HepG2 (cell line): ENCODE measurements at regions not wholly inside any gene's neighbourhood (a gene's known extent, or its start where the extent isn't known, plus 50 kb on each side); places are given as distances from the start of the nearest gene placed in this dataset.

Experiments used
- ADNP ChIP-seq: sonication (generic); formaldehyde crosslinking; IDR thresholded peaks from 2 replicates; pipeline ENCODE4 v1.4.0; 2020; ENCODE audit warnings: missing genetic modification reagents
- FOSL2 ChIP-seq: sonication (generic); formaldehyde crosslinking; IDR thresholded peaks from 2 replicates; pipeline ENCODE4 v1.4.0; 2020; ENCODE audit warnings: missing genetic modification reagents
- FOXA3 ChIP-seq: IDR thresholded peaks from 2 replicates; pipeline ENCODE4 v1.6.1; 2016; ENCODE audit warnings: missing genetic modification reagents, missing compliant biosample characterization
- GATAD2A ChIP-seq: IDR thresholded peaks from 2 replicates; pipeline ENCODE4 v1.6.1; 2016
- MTF1 ChIP-seq: sonication (generic); formaldehyde crosslinking; IDR thresholded peaks from 2 replicates; pipeline ENCODE4 v1.5.0; 2020; ENCODE audit warnings: missing genetic modification reagents
- NR2F1 ChIP-seq, 2 experiments: fragments of 450-650 bp in 1 of 2; formaldehyde crosslinking in 1 of 2; IDR thresholded peaks; 2 replicates each; pipeline versions ENCODE4 v1.5.0 to v1.6.1; 2016 to 2020; ENCODE audit warnings: mild to moderate bottlenecking in 1 of 2, missing compliant biosample characterization in 1 of 2, missing genetic modification reagents in 1 of 2, moderate library complexity in 1 of 2
- RNF2 ChIP-seq: fragments of 450-650 bp; conservative IDR thresholded peaks from 2 replicates; pipeline ENCODE4 v1.6.1; 2016; ENCODE audit warnings: low read depth
- SOX13 ChIP-seq, 3 experiments: fragments of 450-650 bp in 1 of 3; sonication (generic) in 1 of 3; formaldehyde crosslinking in 1 of 3; IDR thresholded peaks in 2 of 3; conservative IDR thresholded peaks in 1 of 3; 2 replicates each; pipeline versions ENCODE4 v1.5.0 to v1.6.1; 2016 to 2020; ENCODE audit warnings: antibody characterized with exemption in 1 of 3, mild to moderate bottlenecking in 1 of 3, missing compliant biosample characterization in 1 of 3, missing genetic modification reagents in 1 of 3, moderate library complexity in 1 of 3
- TOPORS ChIP-seq: sonication (generic); formaldehyde crosslinking; IDR thresholded peaks from 2 replicates; pipeline ENCODE4 v1.8.0; 2023; ENCODE audit warnings: mild to moderate bottlenecking, missing genetic modification reagents
- ZHX2 ChIP-seq, 2 experiments: sonication (generic) in 1 of 2; formaldehyde crosslinking in 1 of 2; IDR thresholded peaks; 2 replicates each; pipeline versions ENCODE4 v1.6.1 to v1.9.0; 2014 to 2022; ENCODE audit warnings: antibody characterized with exemption in 1 of 2, borderline replicate concordance in 1 of 2, inconsistent platforms in 1 of 2, low read depth in 1 of 2, missing genetic modification reagents in 1 of 2
- ZNF281 ChIP-seq: sonication (generic); formaldehyde crosslinking; IDR thresholded peaks from 2 replicates; pipeline ENCODE4 v1.4.0; 2020; ENCODE audit warnings: missing genetic modification reagents, borderline replicate concordance
- ZNF530 ChIP-seq: sonication (generic); formaldehyde crosslinking; IDR thresholded peaks from 2 replicates; pipeline ENCODE4 v1.5.0; 2020; ENCODE audit warnings: low read depth, mild to moderate bottlenecking, missing genetic modification reagents
- ZNF552 ChIP-seq: sonication (generic); formaldehyde crosslinking; IDR thresholded peaks from 2 replicates; pipeline ENCODE4 v1.9.0; 2022; ENCODE audit warnings: missing genetic modification reagents, mild to moderate bottlenecking, borderline replicate concordance
- ZSCAN31 ChIP-seq: sonication (generic); formaldehyde crosslinking; IDR thresholded peaks from 2 replicates; pipeline ENCODE4 v1.5.0; 2020; ENCODE audit warnings: low read depth, mild to moderate bottlenecking, missing genetic modification reagents

- TF ChIP-seq SOX13 (IDR thresholded peaks at IDR 0.05) (no peak), SOX13 (CRISPR knock-in tag; conservative IDR thresholded peaks at IDR 0.05 in 1 of 2, IDR thresholded peaks at IDR 0.05 in 1 of 2) (peak in 1 of 2 experiments; percentile 9; a peak in 1 of 4 replicates), MTF1 (CRISPR knock-in tag) (no peak), NR2F1 (CRISPR knock-in tag; IDR thresholded peaks at IDR 0.05) (no peak), ZHX2 (IDR thresholded peaks at IDR 0.05; ENCODE audit: low read depth) (no peak), ZHX2 (CRISPR knock-in tag; IDR thresholded peaks at IDR 0.05; ENCODE audit: borderline replicate concordance) (no peak), ADNP (CRISPR knock-in tag) (no peak), FOSL2 (CRISPR knock-in tag) (0 out of 2 replicates have a peak, but pooled peaks have one; percentile 13), TOPORS (CRISPR knock-in tag) (no peak), ZNF281 (no peak), GATAD2A (CRISPR knock-in tag) (no peak), ZSCAN31 (CRISPR knock-in tag) (no peak), ZNF552 (CRISPR knock-in tag) (no peak), ZNF530 (CRISPR knock-in tag) (no peak), RNF2 (no peak), FOXA3 (CRISPR knock-in tag) (no peak)
These were observed 82.2 kb upstream of the SLC25A26 start (continued) for GRCh38 chr3:66138336-66139313.
